Peyer's patch (tissue), 4 donors: ENCODE measurements at regions not wholly inside any gene's neighbourhood (a gene's known extent, or its start where the extent isn't known, plus 50 kb on each side); places are given as distances from the start of the nearest gene placed in this dataset.

Experiments used
- POLR2A ChIP-seq, 2 donors: fragments of 450-650 bp; IDR thresholded peaks; one replicate each; pipeline ENCODE4 v1.5.1; 2017; ENCODE audit warnings: antibody characterized with exemption in 2 of 2, mild to moderate bottlenecking in 2 of 2, moderate library complexity in 2 of 2
- TF ChIP-seq, protein P1 (sequence below), 6 experiments: fragments of 450-650 bp in 4 of 6; fragments of 200-600 bp in 2 of 6; sonication (generic) in 1 of 6; IDR thresholded peaks; one replicate each; pipeline ENCODE4 v1.5.1; 2017 to 2019; ENCODE audit warnings: antibody characterized with exemption in 6 of 6, mild to moderate bottlenecking in 3 of 6, moderate library complexity in 1 of 6

DNA sequence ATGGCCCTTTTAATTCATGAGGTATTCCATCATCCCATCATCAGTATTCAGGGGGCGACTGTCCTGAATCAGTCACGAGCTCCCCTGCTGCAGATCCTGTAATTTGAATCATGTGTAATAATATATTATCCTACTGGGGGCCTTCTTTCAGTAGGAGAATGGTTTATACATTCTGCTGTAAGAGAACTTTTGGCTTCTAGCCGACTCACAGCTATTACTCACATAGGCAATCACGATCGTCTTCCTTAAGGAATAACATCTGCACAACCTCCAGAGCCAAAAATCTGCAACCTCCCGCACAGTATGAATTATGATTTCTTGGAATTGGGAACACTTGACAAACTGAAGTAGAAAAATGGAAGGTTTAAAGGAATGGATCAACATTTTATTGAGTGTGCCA, 343.0 kb downstream of the USP25 start:
- TF ChIP-seq POLR2A (IDR thresholded peaks at IDR 0.05): no peak
- TF ChIP-seq, protein P1, sequence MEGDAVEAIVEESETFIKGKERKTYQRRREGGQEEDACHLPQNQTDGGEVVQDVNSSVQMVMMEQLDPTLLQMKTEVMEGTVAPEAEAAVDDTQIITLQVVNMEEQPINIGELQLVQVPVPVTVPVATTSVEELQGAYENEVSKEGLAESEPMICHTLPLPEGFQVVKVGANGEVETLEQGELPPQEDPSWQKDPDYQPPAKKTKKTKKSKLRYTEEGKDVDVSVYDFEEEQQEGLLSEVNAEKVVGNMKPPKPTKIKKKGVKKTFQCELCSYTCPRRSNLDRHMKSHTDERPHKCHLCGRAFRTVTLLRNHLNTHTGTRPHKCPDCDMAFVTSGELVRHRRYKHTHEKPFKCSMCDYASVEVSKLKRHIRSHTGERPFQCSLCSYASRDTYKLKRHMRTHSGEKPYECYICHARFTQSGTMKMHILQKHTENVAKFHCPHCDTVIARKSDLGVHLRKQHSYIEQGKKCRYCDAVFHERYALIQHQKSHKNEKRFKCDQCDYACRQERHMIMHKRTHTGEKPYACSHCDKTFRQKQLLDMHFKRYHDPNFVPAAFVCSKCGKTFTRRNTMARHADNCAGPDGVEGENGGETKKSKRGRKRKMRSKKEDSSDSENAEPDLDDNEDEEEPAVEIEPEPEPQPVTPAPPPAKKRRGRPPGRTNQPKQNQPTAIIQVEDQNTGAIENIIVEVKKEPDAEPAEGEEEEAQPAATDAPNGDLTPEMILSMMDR (IDR thresholded peaks at IDR 0.05): no peak
